ENCODE measurements at regions not wholly inside any gene's neighbourhood (a gene's known extent, or its start where the extent isn't known, plus 50 kb on each side); places are given as distances from the start of the nearest gene placed in this dataset.

DNA sequence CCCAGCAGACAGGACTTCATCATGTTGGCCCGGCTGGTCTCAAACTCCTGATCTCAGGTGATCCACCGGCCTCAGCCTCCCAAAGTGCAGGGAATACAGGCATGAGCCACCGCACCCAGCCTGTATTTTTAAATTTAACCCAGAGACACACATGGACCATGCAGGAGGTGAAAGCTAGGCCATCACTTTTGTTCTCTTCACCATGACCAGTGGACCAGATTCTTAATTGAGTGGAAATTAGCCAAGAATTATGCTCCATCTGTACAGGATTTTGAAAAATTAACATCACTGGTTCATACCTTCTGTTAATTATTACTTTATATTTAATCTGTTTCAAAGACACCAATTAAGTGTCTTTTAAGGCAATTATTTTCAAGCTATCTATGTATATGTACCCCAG, 493.6 kb upstream of the NOX3 start:
- TF ChIP-seq, protein P1, sequence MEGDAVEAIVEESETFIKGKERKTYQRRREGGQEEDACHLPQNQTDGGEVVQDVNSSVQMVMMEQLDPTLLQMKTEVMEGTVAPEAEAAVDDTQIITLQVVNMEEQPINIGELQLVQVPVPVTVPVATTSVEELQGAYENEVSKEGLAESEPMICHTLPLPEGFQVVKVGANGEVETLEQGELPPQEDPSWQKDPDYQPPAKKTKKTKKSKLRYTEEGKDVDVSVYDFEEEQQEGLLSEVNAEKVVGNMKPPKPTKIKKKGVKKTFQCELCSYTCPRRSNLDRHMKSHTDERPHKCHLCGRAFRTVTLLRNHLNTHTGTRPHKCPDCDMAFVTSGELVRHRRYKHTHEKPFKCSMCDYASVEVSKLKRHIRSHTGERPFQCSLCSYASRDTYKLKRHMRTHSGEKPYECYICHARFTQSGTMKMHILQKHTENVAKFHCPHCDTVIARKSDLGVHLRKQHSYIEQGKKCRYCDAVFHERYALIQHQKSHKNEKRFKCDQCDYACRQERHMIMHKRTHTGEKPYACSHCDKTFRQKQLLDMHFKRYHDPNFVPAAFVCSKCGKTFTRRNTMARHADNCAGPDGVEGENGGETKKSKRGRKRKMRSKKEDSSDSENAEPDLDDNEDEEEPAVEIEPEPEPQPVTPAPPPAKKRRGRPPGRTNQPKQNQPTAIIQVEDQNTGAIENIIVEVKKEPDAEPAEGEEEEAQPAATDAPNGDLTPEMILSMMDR (conservative IDR thresholded peaks at IDR 0.05; ENCODE audit: low read depth, low read length) = no peak
- TF ChIP-seq CEBPB (IDR thresholded peaks at IDR 0.05; ENCODE audit: low read depth, low read length) = no peak
- no peak for TF ChIP-seq POLR2A (IDR thresholded peaks at IDR 0.05; ENCODE audit: low read depth, low read length)
- no peak for TF ChIP-seq MAZ (IDR thresholded peaks at IDR 0.05; ENCODE audit: borderline replicate concordance, low read depth, low read length)
- TF ChIP-seq MAFK (IDR thresholded peaks at IDR 0.05; ENCODE audit: low read depth, low read length) = no peak
- TF ChIP-seq RAD21 (IDR thresholded peaks at IDR 0.05; ENCODE audit: low read length) = no peak
- TF ChIP-seq ELK1 (IDR thresholded peaks at IDR 0.05; ENCODE audit: borderline replicate concordance, low read depth, low read length) = no peak
